ENCODE measurements at regions not wholly inside any gene's neighbourhood (a gene's known extent, or its start where the extent isn't known, plus 50 kb on each side); places are given as distances from the start of the nearest gene placed in this dataset.

DNA sequence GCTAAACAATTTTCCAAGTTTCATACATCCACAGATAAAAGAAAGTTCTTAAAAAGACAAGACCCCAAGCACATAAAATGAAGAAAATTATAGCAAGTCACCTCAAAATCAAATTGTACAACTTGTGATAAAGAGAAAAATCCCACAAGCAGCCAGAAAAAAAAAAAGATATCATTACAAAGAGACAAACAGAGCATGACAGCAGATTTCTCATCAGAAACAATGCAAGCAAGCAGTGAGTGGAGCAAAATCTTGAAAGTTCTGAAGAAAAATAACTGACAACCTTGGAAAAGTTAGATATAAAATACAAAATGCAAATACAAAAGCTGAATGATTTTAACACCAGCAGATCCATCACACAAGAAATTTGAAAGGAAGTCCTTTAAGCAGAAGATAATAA, 194.5 kb upstream of the SOX5 start:
- peaks cover 8% of the 10 kb centered on the region for H3K9me3 ChIP-seq (ENCODE audit: control insufficient read depth, low read depth, low read length)

DNA sequence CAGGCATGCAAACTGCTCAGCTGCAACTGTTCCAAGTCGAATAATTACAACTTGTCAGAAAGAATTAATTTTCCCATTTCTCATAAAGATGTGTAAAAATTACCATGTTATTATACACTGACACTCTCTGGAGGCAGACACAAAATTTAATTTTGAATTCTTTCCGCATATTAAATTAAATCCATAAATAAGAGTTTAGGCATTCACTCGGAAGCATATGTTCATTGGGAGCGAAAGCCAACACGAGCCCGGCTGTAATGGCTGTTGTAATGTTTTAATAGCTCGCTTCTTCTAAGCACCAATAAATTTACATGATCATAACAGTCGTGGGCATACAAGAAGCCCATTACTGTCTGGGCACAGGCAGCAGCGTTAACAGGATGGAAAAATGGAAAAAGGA, 189.6 kb upstream of the SOX5 start:
- H3K9me3 ChIP-seq (ENCODE audit: control insufficient read depth, low read depth, low read length) = peaks cover 6% of the 10 kb centered on the region
- H3K4me1 ChIP-seq (ENCODE audit: control insufficient read depth, low read depth, low read length) = peaks cover 4% of the 10 kb centered on the region
- H3K36me3 ChIP-seq (ENCODE audit: control insufficient read depth, low read depth, low read length) = no peaks in the 10 kb centered on the region
- H3K4me3 ChIP-seq (ENCODE audit: low read length) = no peak overlapping the region
- H3K27ac ChIP-seq (ENCODE audit: low read length) = no peak overlapping the region
- H3K9ac ChIP-seq (ENCODE audit: low read length) = no peak overlapping the region
- H3K27me3 ChIP-seq (ENCODE audit: control insufficient read depth, insufficient read depth, low read length) = peaks cover 18% of the 10 kb centered on the region

More for the DNA sequence above, 194.5 kb upstream of the SOX5 start:
- Histone ChIP-seq H3K4me1 (ENCODE audit: control insufficient read depth, low read depth, low read length) (no peaks in the 10 kb centered on the region), H3K9ac (ENCODE audit: low read length) (no peak overlapping the region), H3K27ac (ENCODE audit: low read length) (no peak overlapping the region), H3K36me3 (ENCODE audit: control insufficient read depth, low read depth, low read length) (no peaks in the 10 kb centered on the region), H3K27me3 (ENCODE audit: control insufficient read depth, insufficient read depth, low read length) (no peaks in the 10 kb centered on the region), H3K4me3 (ENCODE audit: low read length) (no peak overlapping the region)

DNA sequence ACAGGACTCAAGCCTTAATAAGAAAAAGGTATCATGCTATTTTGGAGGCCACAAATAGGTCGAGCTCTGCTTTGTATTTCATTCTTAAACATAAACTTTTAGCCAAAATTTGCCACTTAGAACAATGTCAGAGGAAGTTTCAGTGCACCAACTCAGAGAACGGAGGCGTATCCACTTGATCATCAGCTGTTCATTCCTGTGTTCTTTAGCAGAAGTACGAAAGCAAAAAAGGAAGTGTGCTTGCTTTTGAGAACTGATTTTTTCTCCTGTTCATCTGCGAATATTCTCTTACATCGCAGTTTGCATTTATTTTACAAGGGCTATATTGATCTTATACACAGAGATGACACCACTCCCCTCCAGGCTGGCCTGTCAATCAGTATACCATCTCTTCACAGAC, 188.6 kb upstream of the SOX5 start:
- Histone ChIP-seq H3K36me3 (ENCODE audit: control insufficient read depth, low read depth, low read length) (no peaks in the 10 kb centered on the region), H3K9ac (ENCODE audit: low read length) (no peak overlapping the region), H3K4me1 (ENCODE audit: control insufficient read depth, low read depth, low read length) (peaks cover 14% of the 10 kb centered on the region), H3K27me3 (ENCODE audit: control insufficient read depth, insufficient read depth, low read length) (peaks cover 27% of the 10 kb centered on the region), H3K9me3 (ENCODE audit: control insufficient read depth, low read depth, low read length) (no peaks in the 10 kb centered on the region), H3K4me3 (ENCODE audit: low read length) (no peak overlapping the region), H3K27ac (ENCODE audit: low read length) (no peak overlapping the region)

DNA sequence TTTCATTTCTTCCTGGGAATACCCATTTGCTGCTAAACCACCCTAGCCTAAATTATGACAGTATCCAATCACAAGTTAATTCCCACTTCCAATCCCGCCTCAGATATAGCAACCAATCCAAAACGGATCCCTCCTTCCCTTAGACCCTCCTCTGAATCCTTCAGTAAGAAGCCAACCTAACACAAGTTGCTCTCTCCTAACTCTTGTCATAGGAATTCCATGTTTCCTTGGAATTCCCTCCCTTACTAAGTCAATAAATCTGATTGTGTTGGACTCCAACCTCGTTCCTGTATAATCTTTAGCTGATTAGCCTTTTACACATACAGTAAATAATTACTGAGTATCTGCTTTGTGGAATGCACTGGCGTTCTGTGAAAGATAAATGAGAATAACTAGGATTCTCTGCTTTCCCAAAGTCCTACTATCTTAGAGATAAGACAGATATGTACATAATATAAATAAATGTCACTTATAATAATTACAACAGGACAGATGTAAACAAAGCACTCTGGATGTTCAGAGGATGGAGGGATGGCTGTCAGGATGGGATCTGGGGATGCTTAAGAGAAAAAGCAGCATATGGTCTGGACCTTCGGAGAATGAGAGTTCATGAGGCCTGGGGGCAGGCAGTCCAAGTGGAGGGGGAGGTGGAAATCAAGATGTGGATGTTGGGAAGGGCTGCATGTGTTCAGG, 185.8 kb upstream of the SOX5 start:
- no peaks in the 10 kb centered on the region for H3K36me3 ChIP-seq (ENCODE audit: control insufficient read depth, low read depth, low read length)
- peaks cover 21% of the 10 kb centered on the region for H3K4me1 ChIP-seq (ENCODE audit: control insufficient read depth, low read depth, low read length)
- no peak overlapping the region for H3K4me3 ChIP-seq (ENCODE audit: low read length)
- peaks cover 55% of the 10 kb centered on the region for H3K27me3 ChIP-seq (ENCODE audit: control insufficient read depth, insufficient read depth, low read length)
- H3K9me3 ChIP-seq (ENCODE audit: control insufficient read depth, low read depth, low read length) = no peaks in the 10 kb centered on the region
- no peak overlapping the region for H3K9ac ChIP-seq (ENCODE audit: low read length)
- H3K27ac ChIP-seq (ENCODE audit: low read length) = no peak overlapping the region

DNA sequence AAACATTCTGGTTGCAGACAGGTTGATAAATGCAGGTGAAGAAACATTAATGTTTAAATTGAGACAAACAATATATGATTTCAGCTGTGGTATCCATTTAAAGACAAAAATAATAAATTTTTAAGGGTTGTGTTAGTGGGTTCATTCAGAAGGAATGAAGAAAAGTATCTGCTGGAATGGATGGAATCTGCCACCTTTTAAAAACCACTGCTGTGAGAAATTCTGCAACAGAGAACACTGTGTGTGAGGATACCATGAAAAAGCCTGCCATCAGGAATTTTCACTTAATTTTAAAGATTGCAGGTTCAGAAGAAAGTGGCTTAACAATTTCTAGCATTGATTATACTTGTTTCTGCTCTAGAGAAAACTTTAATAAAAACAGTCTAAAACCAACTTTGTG, 184.6 kb upstream of the SOX5 start:
- Histone ChIP-seq H3K9me3 (ENCODE audit: control insufficient read depth, low read depth, low read length) (no peaks in the 10 kb centered on the region), H3K4me3 (ENCODE audit: low read length) (no peak overlapping the region), H3K9ac (ENCODE audit: low read length) (no peak overlapping the region), H3K27me3 (ENCODE audit: control insufficient read depth, insufficient read depth, low read length) (peaks cover 55% of the 10 kb centered on the region), H3K27ac (ENCODE audit: low read length) (no peak overlapping the region), H3K36me3 (ENCODE audit: control insufficient read depth, low read depth, low read length) (no peaks in the 10 kb centered on the region), H3K4me1 (ENCODE audit: control insufficient read depth, low read depth, low read length) (peaks cover 21% of the 10 kb centered on the region)

DNA sequence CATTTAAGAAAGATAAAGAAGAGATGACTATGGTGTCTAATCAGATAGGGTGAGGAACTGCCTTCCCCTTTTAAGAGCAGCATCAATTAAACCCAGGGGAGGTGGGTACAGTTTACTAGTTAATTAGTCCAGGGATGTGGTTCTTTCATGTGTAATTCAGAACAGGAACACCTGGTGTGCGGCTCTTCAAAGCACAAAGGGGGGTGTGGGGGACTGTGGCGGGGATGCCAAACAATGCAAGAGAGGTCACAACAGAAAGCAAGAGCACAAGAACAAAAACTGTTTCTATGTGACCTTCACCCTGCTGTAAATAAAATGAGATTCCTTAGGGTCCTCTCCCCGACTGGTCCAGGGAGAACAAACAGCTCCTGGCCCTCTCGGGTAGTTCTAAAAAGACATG, 183.9 kb upstream of the SOX5 start:
- H3K36me3 ChIP-seq (ENCODE audit: control insufficient read depth, low read depth, low read length) = no peaks in the 10 kb centered on the region
- H3K9me3 ChIP-seq (ENCODE audit: control insufficient read depth, low read depth, low read length) = no peaks in the 10 kb centered on the region
- no peak overlapping the region for H3K27ac ChIP-seq (ENCODE audit: low read length)
- no peak overlapping the region for H3K9ac ChIP-seq (ENCODE audit: low read length)
- H3K4me3 ChIP-seq (ENCODE audit: low read length) = peak overlapping the region; percentile 12
- H3K27me3 ChIP-seq (ENCODE audit: control insufficient read depth, insufficient read depth, low read length) = peaks cover 55% of the 10 kb centered on the region
- H3K4me1 ChIP-seq (ENCODE audit: control insufficient read depth, low read depth, low read length) = peaks cover 21% of the 10 kb centered on the region

DNA sequence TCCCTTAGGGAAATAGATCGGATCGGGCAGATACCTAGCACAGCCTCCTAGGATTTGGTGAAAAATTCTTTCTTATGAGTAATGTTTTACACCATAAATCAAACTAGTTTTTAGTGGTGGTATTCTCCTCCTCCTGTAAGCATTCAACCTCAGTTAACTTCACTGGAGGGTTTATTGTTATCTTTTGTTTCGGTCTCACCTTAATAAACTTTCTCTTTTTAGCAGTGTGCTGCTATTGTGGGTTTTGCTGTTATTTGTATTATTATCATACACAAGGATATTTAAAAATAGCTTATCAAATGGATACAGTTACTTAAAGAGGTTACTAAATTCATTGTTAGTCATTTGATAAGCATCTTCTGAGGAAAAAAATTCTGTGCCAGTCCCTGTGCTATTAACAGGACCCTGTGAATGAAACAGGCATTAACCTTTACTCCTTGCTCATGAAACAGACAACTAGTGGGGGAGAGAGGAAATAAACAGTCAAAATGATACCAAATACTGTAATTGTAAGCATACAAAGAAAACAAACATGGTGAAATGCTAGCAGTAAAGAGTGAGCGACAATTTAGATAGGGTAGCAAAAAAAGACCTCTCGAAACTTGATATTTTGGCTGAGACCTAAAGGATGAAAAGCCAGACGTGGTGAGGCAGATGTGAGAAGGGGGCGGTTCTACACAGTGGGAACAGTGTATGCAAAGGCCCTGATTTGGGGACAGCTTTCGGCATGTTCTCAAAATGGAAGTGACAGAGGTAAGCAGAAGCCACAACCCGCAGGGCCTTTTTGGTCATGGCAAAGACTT, 178.7 kb upstream of the SOX5 start:
- no peak overlapping the region for H3K27ac ChIP-seq (ENCODE audit: low read length)
- H3K4me1 ChIP-seq (ENCODE audit: control insufficient read depth, low read depth, low read length) = peaks cover 11% of the 10 kb centered on the region
- no peak overlapping the region for H3K9ac ChIP-seq (ENCODE audit: low read length)
- peaks cover 29% of the 10 kb centered on the region for H3K27me3 ChIP-seq (ENCODE audit: control insufficient read depth, insufficient read depth, low read length)
- H3K36me3 ChIP-seq (ENCODE audit: control insufficient read depth, low read depth, low read length) = no peaks in the 10 kb centered on the region
- no peaks in the 10 kb centered on the region for H3K9me3 ChIP-seq (ENCODE audit: control insufficient read depth, low read depth, low read length)
- H3K4me3 ChIP-seq (ENCODE audit: low read length) = no peak overlapping the region

DNA sequence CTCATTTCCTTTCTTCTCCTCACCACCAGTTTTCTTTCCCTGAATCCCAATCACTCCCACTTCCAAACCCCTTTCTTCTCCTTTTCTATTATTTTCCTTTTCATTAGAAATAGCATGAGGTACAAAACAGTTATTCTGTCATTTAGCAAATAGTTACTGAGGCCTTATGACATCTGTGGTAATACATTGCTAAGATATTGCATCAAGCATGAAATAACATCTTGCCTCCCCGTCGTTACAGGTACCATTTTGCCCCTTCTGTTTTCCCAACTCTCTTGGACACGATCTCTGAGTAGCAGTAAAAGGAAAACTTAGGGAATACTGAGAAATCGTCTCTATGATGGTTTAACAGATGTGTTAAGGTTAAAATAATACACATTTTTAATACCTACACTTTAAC, 175.8 kb upstream of the SOX5 start:
- Histone ChIP-seq H3K36me3 (ENCODE audit: control insufficient read depth, low read depth, low read length) (no peaks in the 10 kb centered on the region), H3K4me3 (ENCODE audit: low read length) (no peak overlapping the region), H3K9me3 (ENCODE audit: control insufficient read depth, low read depth, low read length) (no peaks in the 10 kb centered on the region), H3K4me1 (ENCODE audit: control insufficient read depth, low read depth, low read length) (peaks cover 3% of the 10 kb centered on the region), H3K9ac (ENCODE audit: low read length) (no peak overlapping the region), H3K27ac (ENCODE audit: low read length) (no peak overlapping the region), H3K27me3 (ENCODE audit: control insufficient read depth, insufficient read depth, low read length) (peaks cover under 1% of the 10 kb centered on the region)

DNA sequence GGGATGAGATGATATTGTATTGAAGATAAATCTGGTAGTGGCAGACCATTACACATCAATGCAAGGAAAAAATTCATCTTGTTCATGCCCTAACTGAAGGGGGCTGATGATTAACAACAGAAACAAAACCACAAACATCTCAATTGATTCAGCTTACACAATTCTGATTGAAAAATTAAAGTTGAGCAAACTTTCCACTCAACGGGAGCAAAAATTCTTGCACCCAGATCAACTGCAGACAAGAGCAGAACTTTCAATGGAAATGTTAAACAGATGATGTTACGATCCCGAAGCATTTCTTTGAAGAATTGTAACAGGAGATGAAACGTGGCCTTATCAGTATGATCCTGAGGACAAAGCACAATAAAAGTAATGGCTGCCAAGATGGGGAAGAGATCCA, 172.4 kb upstream of the SOX5 start:
- H3K36me3 ChIP-seq (ENCODE audit: control insufficient read depth, low read depth, low read length) = no peaks in the 10 kb centered on the region
- no peak overlapping the region for H3K9ac ChIP-seq (ENCODE audit: low read length)
- H3K9me3 ChIP-seq (ENCODE audit: control insufficient read depth, low read depth, low read length) = no peaks in the 10 kb centered on the region
- H3K4me3 ChIP-seq (ENCODE audit: low read length) = no peak overlapping the region
- H3K27me3 ChIP-seq (ENCODE audit: control insufficient read depth, insufficient read depth, low read length) = no peaks in the 10 kb centered on the region
- H3K27ac ChIP-seq (ENCODE audit: low read length) = no peak overlapping the region
- no peaks in the 10 kb centered on the region for H3K4me1 ChIP-seq (ENCODE audit: control insufficient read depth, low read depth, low read length)

DNA sequence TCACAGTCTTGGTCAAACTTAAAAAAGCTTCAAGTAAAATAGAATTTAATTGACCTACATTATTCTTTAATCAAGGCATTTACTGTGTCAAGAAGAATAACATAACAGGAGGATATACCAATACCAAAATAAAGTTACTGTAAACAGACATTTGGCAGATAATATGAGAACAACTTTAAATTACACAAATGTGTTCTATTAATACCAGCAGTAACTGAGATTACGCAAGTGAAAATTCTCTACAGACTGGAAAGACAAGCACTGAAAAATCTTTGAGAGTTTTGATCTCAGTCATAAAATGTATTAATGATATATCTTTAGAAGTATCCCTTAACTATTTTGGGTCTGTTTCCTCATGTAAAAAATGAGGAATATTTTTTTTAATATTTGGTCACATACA, 169.2 kb upstream of the SOX5 start:
- Histone ChIP-seq H3K36me3 (ENCODE audit: control insufficient read depth, low read depth, low read length) (no peaks in the 10 kb centered on the region), H3K4me1 (ENCODE audit: control insufficient read depth, low read depth, low read length) (no peaks in the 10 kb centered on the region), H3K27ac (ENCODE audit: low read length) (no peak overlapping the region), H3K9ac (ENCODE audit: low read length) (no peak overlapping the region), H3K27me3 (ENCODE audit: control insufficient read depth, insufficient read depth, low read length) (no peaks in the 10 kb centered on the region), H3K9me3 (ENCODE audit: control insufficient read depth, low read depth, low read length) (no peaks in the 10 kb centered on the region), H3K4me3 (ENCODE audit: low read length) (no peak overlapping the region)

DNA sequence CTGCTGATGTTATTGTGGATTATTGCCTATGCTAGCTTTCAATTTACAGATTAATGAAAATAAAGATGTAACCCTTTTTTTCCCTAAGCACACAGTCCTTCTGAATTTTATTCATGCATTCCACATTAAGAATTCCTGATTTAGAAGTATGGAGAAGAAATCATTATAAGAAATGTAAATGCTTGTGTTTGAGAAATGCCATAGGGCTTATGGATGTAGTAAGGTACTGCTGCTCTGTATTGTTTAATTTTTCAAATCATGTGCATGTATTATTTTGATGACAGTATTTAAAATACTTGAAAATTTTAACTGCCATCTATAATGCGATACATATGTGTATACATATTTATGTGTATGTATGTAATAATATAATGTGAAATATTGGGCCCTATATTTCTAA, 167.1 kb upstream of the SOX5 start:
- no peaks in the 10 kb centered on the region for H3K4me1 ChIP-seq (ENCODE audit: control insufficient read depth, low read depth, low read length)

DNA sequence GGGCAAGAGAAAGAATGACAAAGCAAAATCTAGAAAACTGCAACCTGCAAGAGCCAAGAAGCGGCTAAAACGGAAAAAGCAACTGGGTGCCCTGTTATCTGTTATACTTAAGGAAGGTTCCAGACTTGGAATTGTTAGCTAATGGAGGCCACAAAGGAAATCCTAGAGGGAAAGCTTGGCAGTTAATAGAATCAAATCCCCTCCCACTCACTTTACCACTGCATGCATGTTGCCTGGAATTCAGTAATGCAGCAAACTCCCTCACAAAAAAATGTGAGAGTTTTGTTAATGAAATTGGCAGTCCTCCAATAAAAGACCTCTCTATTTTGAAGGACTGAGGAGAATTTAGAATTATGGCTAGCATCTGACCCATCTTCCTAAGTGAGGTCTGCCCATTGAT, 164.2 kb upstream of the SOX5 start:
- H3K4me1 ChIP-seq (ENCODE audit: control insufficient read depth, low read depth, low read length) = no peaks in the 10 kb centered on the region
- H3K9ac ChIP-seq (ENCODE audit: low read length) = no peak overlapping the region
- no peaks in the 10 kb centered on the region for H3K27me3 ChIP-seq (ENCODE audit: control insufficient read depth, insufficient read depth, low read length)
- no peak overlapping the region for H3K4me3 ChIP-seq (ENCODE audit: low read length)
- no peaks in the 10 kb centered on the region for H3K36me3 ChIP-seq (ENCODE audit: control insufficient read depth, low read depth, low read length)
- H3K27ac ChIP-seq (ENCODE audit: low read length) = no peak overlapping the region
- H3K9me3 ChIP-seq (ENCODE audit: control insufficient read depth, low read depth, low read length) = no peaks in the 10 kb centered on the region

More for the DNA sequence above, 167.1 kb upstream of the SOX5 start:
- H3K36me3 ChIP-seq (ENCODE audit: control insufficient read depth, low read depth, low read length) = no peaks in the 10 kb centered on the region
- H3K9ac ChIP-seq (ENCODE audit: low read length) = no peak overlapping the region
- H3K9me3 ChIP-seq (ENCODE audit: control insufficient read depth, low read depth, low read length) = no peaks in the 10 kb centered on the region
- H3K4me3 ChIP-seq (ENCODE audit: low read length) = no peak overlapping the region
- no peak overlapping the region for H3K27ac ChIP-seq (ENCODE audit: low read length)
- no peaks in the 10 kb centered on the region for H3K27me3 ChIP-seq (ENCODE audit: control insufficient read depth, insufficient read depth, low read length)

All from iPS-18a (cell line).